ENCODE measurements at regions not wholly inside any gene's neighbourhood (a gene's known extent, or its start where the extent isn't known, plus 50 kb on each side); places are given as distances from the start of the nearest gene placed in this dataset.
"Not testable (repeated sequence)": the region's sequence is repeated elsewhere in the genome, so short reads cannot be mapped to it uniquely, and the experiment has no call there.

DNA sequence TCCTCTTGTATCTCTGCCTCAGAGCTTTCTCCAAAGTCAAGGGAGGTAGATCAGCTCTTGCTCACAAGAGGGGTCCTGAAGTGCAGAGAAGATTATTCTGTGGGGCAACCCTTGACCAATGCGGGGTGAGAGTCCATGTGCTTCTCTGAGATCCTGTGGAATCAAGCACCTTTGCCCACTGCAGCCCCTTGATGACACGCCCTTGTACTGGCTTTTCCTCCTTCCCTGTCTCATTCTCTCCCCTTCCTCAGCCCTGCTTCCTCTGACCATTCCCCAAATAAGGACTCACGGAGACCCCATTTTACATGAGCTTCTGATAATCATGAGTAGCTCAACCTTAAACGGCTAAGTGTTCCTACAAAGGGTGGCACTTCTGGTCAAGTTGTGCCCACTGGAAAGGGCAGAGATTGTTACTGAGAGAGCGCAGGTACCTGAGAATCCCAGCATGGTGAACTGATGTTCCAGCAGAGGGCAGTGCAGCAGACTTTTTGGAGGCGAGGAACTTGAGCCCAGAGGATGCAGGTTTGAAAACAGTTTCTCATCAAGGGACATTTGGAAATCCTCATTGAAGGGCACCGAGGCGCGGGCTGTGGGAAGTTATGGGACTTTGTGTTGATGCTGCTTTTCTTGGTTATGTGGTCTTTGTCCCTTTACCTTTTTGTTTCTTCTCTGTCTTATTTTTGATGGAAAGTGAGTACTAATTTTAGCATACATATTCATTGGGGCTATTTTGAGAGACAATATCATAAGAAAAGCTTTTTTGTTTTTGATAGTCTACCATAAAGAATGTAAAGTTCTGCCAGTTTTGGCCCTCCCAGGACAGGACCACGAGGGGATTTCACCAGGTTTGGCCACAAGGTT lies 201.3 kb downstream of the RBM46 start:
- DNase-seq (ENCODE audit: low spot score): peak; percentile 7

DNA sequence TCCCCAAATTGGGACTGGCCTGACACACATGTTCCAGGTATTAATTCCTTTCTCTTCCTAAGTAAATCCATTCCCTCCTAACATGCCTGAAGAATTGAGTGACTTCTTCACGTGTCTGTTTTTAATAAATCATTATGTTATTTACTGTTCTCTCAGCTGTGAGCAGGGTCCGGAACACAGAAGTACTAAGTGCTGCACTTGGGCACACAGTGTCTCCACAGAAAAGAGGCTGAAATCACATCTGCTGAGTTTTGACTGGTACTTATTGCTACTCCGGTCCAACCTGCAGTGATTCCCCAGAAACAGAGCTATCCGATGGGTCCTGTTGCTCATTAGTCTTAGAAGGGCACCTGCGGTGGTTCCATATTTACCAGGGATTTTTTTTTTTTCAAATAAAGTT lies 202.6 kb downstream of the RBM46 start:
- no peak for DNase-seq (ENCODE audit: low spot score)

- no peak for DNase-seq (ENCODE audit: low spot score)
Measured at GRCh38 chr4:154984148-154984547, 203.1 kb downstream of the RBM46 start.

- DNase-seq (ENCODE audit: low spot score): no peak
Measured at GRCh38 chr4:154984616-154985015, 203.5 kb downstream of the RBM46 start.

- no peak for DNase-seq (ENCODE audit: low spot score)
Measured at GRCh38 chr4:154985673-154986072, 204.6 kb downstream of the RBM46 start.

GRCh38 chr4:154988511-154988910 lies 207.4 kb downstream of the RBM46 start:
- no peak for DNase-seq (ENCODE audit: low spot score)

GRCh38 chr4:154989511-154989910 lies 208.4 kb downstream of the RBM46 start:
- no peak for DNase-seq (ENCODE audit: low spot score)

GRCh38 chr4:154997866-154998265 lies 210.6 kb upstream of the NPY2R start:
- DNase-seq (ENCODE audit: low spot score): not testable (repeated sequence)

DNA sequence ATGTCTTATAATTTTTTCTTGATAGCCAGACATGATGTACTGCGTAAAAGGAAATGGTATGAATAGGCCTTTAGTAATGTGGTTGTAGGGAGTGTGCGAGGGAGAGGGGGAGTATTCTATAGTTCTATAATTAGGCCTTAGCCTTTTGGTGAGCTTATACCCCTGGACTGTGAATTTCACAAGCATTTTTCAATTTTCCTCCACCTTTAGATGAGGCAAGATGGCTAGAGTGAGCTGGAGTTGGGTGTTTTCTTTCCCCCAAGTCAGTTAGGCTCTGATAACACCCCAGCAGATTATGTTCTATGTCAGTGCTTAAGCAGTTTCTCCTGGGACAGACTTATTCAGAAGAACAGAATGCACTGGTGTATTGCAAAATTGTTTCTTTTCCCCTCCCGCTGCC lies 210.2 kb upstream of the NPY2R start:
- DNase-seq (ENCODE audit: low spot score): no peak

GRCh38 chr4:154998773-154999172 lies 209.7 kb upstream of the NPY2R start:
- DNase-seq (ENCODE audit: low spot score): no peak

GRCh38 chr4:154999950-155000578 lies 208.4 kb upstream of the NPY2R start:
- no peak for DNase-seq (ENCODE audit: low spot score)

- no peak for DNase-seq (ENCODE audit: low spot score)
Measured at GRCh38 chr4:155001251-155001650, 207.2 kb upstream of the NPY2R start.

- DNase-seq (ENCODE audit: low spot score): no peak
Measured at GRCh38 chr4:155005395-155006090, 202.9 kb upstream of the NPY2R start.

DNA sequence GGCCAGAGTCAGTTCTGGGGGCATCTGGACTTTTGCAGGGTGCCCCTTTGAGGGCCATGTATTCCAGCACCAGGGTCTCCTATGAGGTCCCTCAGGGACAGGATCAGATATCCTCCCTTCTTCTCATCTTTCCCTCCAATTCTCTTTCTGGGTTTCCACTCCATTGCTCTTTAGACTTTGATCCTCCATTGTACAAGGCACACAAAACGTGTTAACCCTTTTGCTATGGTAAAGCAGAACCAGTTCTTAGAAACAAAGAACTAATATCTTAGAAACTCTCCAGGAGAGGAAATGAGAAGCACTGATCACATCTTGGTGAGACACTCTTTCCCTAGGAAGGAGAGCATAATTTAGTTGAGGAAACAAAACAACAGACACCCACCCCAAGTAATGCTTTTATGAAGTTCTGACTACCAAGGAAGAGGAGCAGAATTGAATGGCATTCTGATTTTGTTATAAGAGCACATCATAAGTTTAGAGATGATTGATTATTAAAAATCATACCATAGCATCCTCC lies 200.7 kb upstream of the NPY2R start:
- DNase-seq (ENCODE audit: low spot score): no peak

DNA sequence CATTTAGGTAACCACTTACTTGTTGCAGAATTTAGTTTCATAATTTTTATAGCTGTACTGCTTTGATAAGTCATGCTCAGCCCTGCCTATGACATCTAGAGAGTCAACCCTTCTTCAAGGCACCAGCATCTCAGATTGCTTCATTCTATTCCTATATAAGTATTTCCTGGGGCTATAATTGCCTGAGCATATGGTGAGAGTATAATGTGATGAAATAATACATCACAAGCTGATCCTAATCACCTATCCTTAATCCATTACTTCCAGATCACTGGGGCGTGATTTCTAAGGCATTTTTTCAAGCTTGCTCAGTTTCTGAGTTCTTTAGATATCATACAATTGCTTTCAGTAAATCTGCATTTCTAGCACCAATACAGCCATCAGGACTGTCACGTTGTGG lies 200.0 kb upstream of the NPY2R start:
- no peak for DNase-seq (ENCODE audit: low spot score)

DNA sequence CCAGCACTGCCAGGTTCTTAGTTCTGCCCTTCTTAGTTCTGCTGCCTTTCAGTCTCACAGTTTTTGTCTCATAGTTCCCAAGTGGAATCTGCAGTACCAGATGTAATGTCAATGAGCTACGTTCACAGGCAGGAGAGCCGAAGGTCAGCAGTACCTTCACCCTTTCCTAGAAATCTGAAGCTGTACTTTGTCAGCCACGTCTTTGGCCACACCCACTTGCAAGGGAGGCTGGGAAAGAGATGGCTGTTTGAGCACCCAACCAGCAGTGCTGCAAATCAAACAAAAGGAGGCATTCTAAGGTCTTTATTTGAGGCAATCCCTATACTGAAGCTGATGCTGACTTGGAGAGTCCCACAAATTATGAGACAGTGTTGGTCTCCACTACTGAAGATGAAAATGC lies 199.1 kb upstream of the NPY2R start:
- DNase-seq (ENCODE audit: low spot score): no peak

- no peak for DNase-seq (ENCODE audit: low spot score)
Measured at GRCh38 chr4:155010376-155010775, 198.1 kb upstream of the NPY2R start.

GRCh38 chr4:155011163-155011780 lies 197.2 kb upstream of the NPY2R start:
- DNase-seq (ENCODE audit: low spot score): no peak

GRCh38 chr4:155012469-155012868 lies 196.0 kb upstream of the NPY2R start:
- DNase-seq (ENCODE audit: low spot score): no peak

GRCh38 chr4:155017426-155017825 lies 191.0 kb upstream of the NPY2R start:
- no peak for DNase-seq (ENCODE audit: low spot score)

DNA sequence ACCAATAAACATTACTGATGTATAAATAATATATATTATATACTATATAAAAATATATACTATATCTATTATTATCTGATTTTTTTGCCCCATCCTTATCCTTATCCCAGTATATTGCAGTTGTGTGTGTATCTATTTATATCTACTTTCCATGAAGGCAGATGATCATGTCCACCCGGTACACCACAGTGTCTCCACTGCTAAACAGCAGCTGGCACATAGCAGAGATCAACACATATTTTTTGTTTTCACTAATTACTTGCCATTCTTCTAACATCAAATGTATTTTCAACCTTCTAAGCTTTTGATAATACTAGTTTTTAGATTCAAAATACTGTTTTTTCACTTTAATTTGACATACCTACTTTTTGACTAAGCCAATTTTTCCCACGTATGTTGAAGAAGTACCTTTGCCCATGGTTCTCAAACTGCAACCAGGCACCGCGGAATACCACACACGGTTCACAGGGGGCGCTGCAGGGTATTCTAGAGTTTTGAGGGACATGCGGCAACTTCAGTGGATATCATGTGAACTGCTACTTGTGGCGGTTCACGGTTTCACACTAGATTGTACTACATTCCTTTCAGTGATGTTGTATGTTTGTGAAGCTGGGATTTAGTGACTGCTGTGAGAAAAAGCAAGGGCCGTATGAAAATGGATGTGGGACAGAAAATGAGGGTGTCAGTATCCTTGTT lies 182.5 kb upstream of the NPY2R start:
- no peak for DNase-seq (ENCODE audit: low spot score)

DNA sequence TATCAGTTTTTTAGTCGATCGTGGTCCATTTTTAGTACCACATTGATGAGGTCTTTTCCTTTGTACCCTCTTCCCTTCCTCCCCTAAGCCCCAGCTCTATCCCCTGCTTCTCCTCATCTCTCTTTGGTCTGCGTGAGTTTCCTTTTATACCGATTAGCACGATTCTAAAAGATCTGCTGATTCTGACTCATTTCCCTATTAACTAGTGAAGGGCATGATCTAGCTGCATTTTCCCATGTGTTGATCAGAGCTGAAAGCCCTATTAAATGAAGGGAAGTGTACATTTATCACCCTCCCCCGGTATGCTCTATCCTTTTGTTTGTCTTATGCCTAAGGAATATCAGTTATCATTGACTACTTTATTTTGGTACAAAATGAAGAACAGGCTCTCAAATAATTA lies 181.7 kb upstream of the NPY2R start:
- no peak for DNase-seq (ENCODE audit: low spot score)

All from CD4-positive, alpha-beta T cell treated with Interleukin-15 for 4 hours (primary cell).